H1 (cell line): ENCODE measurements at regions not wholly inside any gene's neighbourhood (a gene's known extent, or its start where the extent isn't known, plus 50 kb on each side); places are given as distances from the start of the nearest gene placed in this dataset.

Experiments used
- JUND ChIP-seq: IDR thresholded peaks from 2 replicates; pipeline ENCODE4 v1.6.1; 2011; ENCODE audit warnings: mild to moderate bottlenecking, improper control_type of control experiment, low read length
- MAFK ChIP-seq: IDR thresholded peaks from 2 replicates; pipeline ENCODE4 v1.6.1; 2012; ENCODE audit warnings: low read depth, mild to moderate bottlenecking, improper control_type of control experiment, low read length
- SAP30 ChIP-seq: fragments of 300-600 bp; sonication (generic); IDR thresholded peaks from 2 replicates; pipeline ENCODE4 v1.7.1; 2012; ENCODE audit warnings: low read length, moderate library complexity, mild to moderate bottlenecking, inconsistent platforms; ENCODE audit not compliant: insufficient read depth, insufficient replicate concordance
- SRF ChIP-seq: IDR thresholded peaks from 2 replicates; pipeline ENCODE4 v1.6.1; 2011; ENCODE audit warnings: mild to moderate bottlenecking, low read depth, low read length, moderate library complexity
- TF ChIP-seq, protein P1 (sequence below): fragments of 300-600 bp; sonication (generic); IDR thresholded peaks from 2 replicates; pipeline ENCODE4 v1.7.1; 2012; ENCODE audit warnings: low read length, moderate library complexity, mild to moderate bottlenecking, inconsistent platforms; ENCODE audit not compliant: insufficient replicate concordance

- TF ChIP-seq SAP30 (no peak), MAFK (no peak), SRF (no peak), JUND (no peak)
- TF ChIP-seq, protein P1, sequence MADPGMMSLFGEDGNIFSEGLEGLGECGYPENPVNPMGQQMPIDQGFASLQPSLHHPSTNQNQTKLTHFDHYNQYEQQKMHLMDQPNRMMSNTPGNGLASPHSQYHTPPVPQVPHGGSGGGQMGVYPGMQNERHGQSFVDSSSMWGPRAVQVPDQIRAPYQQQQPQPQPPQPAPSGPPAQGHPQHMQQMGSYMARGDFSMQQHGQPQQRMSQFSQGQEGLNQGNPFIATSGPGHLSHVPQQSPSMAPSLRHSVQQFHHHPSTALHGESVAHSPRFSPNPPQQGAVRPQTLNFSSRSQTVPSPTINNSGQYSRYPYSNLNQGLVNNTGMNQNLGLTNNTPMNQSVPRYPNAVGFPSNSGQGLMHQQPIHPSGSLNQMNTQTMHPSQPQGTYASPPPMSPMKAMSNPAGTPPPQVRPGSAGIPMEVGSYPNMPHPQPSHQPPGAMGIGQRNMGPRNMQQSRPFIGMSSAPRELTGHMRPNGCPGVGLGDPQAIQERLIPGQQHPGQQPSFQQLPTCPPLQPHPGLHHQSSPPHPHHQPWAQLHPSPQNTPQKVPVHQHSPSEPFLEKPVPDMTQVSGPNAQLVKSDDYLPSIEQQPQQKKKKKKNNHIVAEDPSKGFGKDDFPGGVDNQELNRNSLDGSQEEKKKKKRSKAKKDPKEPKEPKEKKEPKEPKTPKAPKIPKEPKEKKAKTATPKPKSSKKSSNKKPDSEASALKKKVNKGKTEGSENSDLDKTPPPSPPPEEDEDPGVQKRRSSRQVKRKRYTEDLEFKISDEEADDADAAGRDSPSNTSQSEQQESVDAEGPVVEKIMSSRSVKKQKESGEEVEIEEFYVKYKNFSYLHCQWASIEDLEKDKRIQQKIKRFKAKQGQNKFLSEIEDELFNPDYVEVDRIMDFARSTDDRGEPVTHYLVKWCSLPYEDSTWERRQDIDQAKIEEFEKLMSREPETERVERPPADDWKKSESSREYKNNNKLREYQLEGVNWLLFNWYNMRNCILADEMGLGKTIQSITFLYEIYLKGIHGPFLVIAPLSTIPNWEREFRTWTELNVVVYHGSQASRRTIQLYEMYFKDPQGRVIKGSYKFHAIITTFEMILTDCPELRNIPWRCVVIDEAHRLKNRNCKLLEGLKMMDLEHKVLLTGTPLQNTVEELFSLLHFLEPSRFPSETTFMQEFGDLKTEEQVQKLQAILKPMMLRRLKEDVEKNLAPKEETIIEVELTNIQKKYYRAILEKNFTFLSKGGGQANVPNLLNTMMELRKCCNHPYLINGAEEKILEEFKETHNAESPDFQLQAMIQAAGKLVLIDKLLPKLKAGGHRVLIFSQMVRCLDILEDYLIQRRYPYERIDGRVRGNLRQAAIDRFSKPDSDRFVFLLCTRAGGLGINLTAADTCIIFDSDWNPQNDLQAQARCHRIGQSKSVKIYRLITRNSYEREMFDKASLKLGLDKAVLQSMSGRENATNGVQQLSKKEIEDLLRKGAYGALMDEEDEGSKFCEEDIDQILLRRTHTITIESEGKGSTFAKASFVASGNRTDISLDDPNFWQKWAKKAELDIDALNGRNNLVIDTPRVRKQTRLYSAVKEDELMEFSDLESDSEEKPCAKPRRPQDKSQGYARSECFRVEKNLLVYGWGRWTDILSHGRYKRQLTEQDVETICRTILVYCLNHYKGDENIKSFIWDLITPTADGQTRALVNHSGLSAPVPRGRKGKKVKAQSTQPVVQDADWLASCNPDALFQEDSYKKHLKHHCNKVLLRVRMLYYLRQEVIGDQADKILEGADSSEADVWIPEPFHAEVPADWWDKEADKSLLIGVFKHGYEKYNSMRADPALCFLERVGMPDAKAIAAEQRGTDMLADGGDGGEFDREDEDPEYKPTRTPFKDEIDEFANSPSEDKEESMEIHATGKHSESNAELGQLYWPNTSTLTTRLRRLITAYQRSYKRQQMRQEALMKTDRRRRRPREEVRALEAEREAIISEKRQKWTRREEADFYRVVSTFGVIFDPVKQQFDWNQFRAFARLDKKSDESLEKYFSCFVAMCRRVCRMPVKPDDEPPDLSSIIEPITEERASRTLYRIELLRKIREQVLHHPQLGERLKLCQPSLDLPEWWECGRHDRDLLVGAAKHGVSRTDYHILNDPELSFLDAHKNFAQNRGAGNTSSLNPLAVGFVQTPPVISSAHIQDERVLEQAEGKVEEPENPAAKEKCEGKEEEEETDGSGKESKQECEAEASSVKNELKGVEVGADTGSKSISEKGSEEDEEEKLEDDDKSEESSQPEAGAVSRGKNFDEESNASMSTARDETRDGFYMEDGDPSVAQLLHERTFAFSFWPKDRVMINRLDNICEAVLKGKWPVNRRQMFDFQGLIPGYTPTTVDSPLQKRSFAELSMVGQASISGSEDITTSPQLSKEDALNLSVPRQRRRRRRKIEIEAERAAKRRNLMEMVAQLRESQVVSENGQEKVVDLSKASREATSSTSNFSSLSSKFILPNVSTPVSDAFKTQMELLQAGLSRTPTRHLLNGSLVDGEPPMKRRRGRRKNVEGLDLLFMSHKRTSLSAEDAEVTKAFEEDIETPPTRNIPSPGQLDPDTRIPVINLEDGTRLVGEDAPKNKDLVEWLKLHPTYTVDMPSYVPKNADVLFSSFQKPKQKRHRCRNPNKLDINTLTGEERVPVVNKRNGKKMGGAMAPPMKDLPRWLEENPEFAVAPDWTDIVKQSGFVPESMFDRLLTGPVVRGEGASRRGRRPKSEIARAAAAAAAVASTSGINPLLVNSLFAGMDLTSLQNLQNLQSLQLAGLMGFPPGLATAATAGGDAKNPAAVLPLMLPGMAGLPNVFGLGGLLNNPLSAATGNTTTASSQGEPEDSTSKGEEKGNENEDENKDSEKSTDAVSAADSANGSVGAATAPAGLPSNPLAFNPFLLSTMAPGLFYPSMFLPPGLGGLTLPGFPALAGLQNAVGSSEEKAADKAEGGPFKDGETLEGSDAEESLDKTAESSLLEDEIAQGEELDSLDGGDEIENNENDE = no peak
- TF ChIP-seq, all 59 proteins: peak for 0
Measured at GRCh38 chr13:83232626-83233025, 649.6 kb downstream of the SLITRK1 start (continued).
